AG09319 (cell line): ENCODE measurements at regions not wholly inside any gene's neighbourhood (a gene's known extent, or its start where the extent isn't known, plus 50 kb on each side); places are given as distances from the start of the nearest gene placed in this dataset.

Experiments
- DNase-seq: peaks from one replicate; pipeline ENCODE4 v3.0.0-alpha.2; 2010; ENCODE audit warnings: low read depth; ENCODE audit errors: extremely low read depth
- CTCF ChIP-seq: IDR thresholded peaks from 2 replicates; pipeline ENCODE4 v1.5.1; 2011; ENCODE audit warnings: low read depth, mild to moderate bottlenecking, inconsistent platforms, low read length, moderate library complexity

DNA sequence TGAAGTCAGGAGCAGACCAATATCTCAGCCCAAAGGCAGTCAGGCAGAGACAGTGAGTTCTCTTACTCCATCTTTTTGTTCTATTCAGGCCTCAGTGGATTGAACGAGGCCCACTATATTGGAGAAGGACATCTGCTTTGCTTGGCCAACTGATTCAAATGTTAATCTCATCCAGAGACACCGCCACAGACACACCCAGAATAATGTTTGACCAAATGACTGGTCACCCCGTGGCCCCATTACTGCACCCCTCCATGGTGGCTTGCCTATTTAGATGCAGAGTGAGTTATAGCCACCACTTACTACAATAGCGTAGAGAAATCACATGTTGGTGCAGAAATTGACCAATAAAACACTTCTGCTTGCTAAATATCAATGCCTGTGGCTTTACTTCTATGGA, 88.1 kb downstream of the HRH4 start:
- no peak for TF ChIP-seq CTCF

GRCh38 chr18:24552218-24552617, 91.8 kb downstream of the HRH4 start:
- TF ChIP-seq CTCF, result no peak
- DNase-seq, result no peak

More for the DNA sequence above, 88.1 kb downstream of the HRH4 start:
- no peak for DNase-seq

DNA sequence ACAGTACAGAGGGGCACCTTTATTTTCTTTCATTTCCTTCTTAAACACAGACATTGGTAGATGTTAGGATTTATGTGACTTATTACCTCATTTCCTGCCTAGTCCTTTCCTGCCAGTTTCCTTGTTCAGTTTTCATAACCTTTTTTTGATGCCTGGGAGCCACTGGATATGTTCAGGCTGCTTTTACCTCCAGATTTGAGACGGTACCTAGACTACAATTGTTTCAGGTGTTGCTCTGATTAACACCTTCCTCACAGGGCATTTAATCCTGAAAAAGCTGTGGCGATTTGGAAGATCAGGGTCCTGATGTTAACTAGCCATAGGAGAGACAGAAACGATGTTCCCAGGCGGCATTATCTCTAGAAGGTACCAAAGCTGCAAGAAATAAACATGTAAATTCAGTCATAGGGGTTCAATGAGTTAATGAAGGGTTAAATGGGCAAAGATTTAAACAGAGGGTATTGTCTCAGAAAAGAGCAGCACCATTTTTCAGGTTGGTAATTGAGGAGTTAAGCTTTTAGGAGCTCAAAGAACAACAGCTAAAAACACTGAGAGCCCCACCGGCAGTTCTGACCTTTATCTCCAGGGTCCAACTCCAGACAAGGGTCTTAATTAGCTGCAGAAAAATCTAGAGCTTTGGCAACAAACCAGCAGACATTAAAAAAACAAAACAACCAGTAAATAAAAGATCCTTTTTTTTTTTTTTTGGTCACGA, 93.3 kb downstream of the HRH4 start:
- DNase-seq, result no peak
- TF ChIP-seq CTCF, result no peak

GRCh38 chr18:24558403-24558802, 98.0 kb downstream of the HRH4 start:
- TF ChIP-seq CTCF, result no peak
- DNase-seq, result no peak

GRCh38 chr18:24559526-24559925, 99.1 kb downstream of the HRH4 start:
- no peak for TF ChIP-seq CTCF
- no peak for DNase-seq

GRCh38 chr18:24560511-24560981, 100.1 kb downstream of the HRH4 start:
- no peak for DNase-seq
- no peak for TF ChIP-seq CTCF

GRCh38 chr18:24561369-24561965, 101.0 kb downstream of the HRH4 start:
- no peak for DNase-seq

More at GRCh38 chr18:24561369-24561965, 101.0 kb downstream of the HRH4 start:
- TF ChIP-seq CTCF, result no peak
